ENCODE measurements at regions not wholly inside any gene's neighbourhood (a gene's known extent, or its start where the extent isn't known, plus 50 kb on each side); places are given as distances from the start of the nearest gene placed in this dataset.
"Not testable (repeated sequence)": the region's sequence is repeated elsewhere in the genome, so short reads cannot be mapped to it uniquely, and the experiment has no call there.

DNA sequence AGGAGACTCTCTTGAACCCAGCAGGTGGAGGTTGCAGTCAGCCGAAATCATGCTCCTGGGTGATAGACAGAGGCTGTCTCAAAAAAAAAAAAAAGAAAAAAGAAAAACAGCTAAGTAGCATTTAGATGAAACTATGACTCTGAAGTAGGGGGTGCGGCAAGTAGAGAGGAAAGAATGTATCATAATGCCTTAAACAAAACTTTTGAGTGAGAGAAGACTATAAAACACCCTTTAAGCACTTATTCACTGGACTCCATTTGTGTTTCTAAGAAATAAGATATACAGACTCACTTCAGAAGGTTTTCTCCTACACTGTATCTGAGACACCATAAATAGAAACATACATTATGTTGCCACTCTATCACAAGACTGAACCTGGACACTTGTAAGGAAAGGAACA is 78.9 kb upstream of the NBPF20 start:
- H3K4me1 Mint-ChIP-seq; H3K36me3 Mint-ChIP-seq (ENCODE audit: low read depth); H3K27me3 Mint-ChIP-seq; H3K9me3 Mint-ChIP-seq; H3K27ac Mint-ChIP-seq; H3K4me3 Mint-ChIP-seq: not testable (repeated sequence)
- ATAC-seq (replicated peaks) = peak; percentile 66

DNA sequence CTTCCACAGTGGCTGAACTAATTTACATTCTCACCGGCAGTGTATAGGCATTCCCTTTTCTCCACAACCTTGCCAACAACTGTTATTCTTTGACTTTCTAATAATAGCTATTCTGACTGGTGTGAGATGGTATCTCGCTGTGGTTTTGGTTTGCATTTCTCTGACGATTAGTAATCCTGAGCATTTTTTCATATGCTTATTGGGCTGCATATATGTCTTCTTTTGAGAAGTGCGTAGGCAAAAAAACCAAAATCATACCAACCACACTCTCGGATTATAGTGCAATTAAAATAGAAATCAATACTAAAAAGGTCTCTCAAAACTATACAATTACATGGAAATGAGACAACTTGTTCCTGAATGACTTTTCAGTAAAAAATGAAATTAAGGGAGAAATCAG is 74.8 kb upstream of the NBPF20 start:
- ATAC-seq (replicated peaks) = peak; percentile 79
- not testable (repeated sequence) for H3K9me3 Mint-ChIP-seq; H3K27ac Mint-ChIP-seq; H3K4me3 Mint-ChIP-seq; H3K27me3 Mint-ChIP-seq; H3K36me3 Mint-ChIP-seq (ENCODE audit: low read depth); H3K4me1 Mint-ChIP-seq

DNA sequence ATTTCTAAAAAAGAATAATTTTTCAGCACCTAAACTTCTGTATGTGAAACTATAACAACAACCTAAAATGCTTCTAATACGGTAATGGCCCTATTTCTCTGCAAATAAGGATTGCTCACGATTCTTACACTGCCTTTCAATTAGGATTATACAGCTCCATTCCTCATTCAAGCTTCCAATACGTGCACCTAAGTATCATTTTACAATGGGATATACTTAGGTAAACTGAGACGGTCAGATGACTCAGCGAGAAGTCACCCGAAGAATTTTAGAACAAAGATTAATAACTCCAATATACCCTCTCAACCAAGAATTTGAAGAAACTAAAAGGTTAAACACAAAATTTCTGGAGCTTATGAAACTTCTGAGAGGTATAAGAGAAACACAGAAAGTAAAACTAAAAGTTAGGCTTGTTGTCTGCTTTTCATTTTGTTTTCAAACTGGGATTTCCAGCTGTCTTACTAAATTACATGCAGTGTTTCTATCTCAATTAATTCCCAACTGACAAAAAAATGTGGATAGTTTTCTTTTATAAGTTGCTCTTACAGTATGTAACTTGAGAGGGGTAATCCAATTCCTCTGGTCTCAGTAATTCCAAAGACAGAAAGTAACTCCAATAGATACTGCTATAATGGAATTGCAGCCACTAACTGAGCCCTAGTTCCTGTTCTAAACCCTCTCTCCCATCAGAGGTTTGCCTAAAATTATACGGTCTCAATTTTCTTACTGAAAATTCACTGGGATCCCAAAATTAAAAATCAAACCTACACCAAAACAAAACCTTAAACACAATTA is 69.9 kb upstream of the NBPF20 start:
- not testable (repeated sequence) for H3K4me3 Mint-ChIP-seq; H3K9me3 Mint-ChIP-seq; H3K27ac Mint-ChIP-seq; H3K4me1 Mint-ChIP-seq; ATAC-seq (replicated peaks); H3K27me3 Mint-ChIP-seq; H3K36me3 Mint-ChIP-seq (ENCODE audit: low read depth)

DNA sequence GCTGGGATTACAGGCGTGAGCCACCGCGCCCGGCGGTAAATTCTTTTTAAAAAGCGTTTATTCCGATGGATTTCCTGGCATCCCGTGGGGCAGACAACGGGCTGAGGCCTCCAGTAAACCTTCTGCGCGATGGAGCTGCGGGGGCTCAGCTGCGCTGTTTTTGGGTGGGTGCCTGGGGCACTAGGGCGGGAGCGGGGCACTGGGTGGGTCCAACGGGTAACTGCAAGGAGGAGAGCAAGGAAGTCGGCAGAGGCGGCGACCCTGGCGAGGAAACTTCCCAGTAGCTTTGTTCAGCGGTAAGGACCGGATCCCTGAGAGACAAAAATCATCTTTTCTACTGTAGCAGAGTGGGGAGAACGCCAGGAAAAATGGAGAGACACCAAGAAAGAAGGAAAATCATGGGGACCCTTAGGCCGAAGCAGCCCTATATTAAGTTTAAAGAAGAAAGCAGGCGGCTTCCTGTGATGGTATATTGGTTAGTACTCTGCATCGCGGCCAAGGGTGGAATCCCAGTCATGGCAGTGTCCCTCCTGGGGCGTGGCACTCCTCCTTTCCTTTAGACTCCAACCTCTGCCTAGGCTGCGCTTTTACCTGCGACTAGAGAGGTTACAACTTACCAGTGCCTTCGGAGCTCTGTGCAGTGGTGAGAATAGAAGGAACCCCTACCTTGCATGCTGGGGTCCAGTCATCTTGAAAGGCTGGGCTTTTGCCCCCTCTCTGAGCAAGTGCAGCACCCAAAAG is 63.0 kb upstream of the NBPF20 start:
- ATAC-seq (replicated peaks) = peak; percentile 24
- H3K9me3 Mint-ChIP-seq; H3K27ac Mint-ChIP-seq; H3K4me1 Mint-ChIP-seq; H3K27me3 Mint-ChIP-seq; H3K36me3 Mint-ChIP-seq (ENCODE audit: low read depth): not testable (repeated sequence)
- peak overlapping the region; percentile 59 for H3K4me3 Mint-ChIP-seq

DNA sequence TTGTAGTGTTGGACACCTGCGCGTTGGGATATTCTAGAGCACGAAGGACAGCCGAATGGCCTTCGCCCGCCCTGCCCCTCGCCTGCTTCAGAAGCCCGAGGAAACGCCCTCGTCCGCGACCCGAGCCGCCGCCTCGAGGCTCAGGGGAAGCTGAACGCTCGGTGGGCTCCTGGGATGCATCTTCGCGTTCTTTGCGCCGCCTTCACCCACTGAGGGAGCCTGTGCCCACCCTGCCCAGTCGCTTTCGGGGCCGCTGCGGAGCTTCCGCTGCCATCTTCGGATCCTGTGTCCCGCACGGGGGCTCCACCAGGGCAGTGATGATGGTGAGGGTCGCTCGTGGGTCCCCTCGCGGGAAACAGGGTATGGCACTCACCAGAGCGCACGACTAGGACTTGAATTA is 61.8 kb upstream of the NBPF20 start:
- H3K4me1 Mint-ChIP-seq; H3K27me3 Mint-ChIP-seq; H3K27ac Mint-ChIP-seq; H3K36me3 Mint-ChIP-seq (ENCODE audit: low read depth); H3K9me3 Mint-ChIP-seq: not testable (repeated sequence)
- peak; percentile 26 for ATAC-seq (replicated peaks)
- peak overlapping the region; percentile 59 for H3K4me3 Mint-ChIP-seq

DNA sequence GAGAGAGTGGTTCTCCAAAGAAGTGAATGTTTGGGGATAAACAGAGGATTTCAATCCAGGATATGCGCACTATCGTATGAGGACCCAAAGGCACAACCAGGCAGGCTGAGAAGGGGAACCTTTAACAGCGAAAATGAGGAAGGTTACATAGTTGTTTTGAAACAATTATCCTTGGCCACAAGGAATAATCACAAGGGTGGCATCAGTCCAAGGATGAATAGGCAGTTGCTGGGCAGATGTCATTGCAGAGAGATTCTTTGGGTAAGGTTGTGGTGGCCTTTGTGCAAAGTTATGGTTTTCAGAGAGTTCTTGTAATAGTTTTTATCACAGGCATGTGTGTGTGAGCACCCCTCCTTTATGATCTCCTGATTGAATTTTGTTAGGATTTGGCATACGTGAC is 58.9 kb upstream of the NBPF20 start:
- not testable (repeated sequence) for H3K9me3 Mint-ChIP-seq; H3K27ac Mint-ChIP-seq; H3K36me3 Mint-ChIP-seq (ENCODE audit: low read depth); H3K4me1 Mint-ChIP-seq; ATAC-seq (replicated peaks); H3K27me3 Mint-ChIP-seq; H3K4me3 Mint-ChIP-seq

DNA sequence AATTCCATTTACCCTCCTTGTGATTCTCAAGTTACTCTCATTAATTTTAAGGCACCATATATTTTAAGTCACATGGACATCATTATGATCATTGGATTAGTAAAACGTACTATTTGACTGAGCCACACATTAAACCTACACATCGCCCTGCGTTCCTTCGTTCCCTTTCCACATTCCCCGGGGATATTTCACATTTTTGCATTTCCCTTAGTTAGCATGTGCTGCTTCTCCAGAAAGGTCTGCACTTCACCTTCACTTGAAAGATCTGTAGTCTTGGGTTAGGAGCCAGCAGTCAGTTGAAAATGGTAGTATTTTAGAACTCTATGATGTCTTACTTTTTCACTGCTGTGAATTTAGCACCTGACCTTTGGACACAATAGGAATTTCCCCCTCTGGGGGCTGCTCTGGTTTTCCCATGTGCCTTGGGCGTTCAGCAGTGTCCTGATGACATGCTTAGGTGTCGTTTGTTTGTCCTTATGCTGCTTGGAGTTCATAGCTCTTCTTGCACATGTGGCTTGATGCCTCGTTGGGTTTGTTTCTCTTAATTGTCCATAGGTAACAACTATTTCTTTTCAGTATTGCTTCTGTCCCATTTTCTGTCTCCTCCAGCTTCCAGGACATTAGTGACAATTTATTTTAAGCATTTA is 56.9 kb upstream of the NBPF20 start:
- H3K4me1 Mint-ChIP-seq; ATAC-seq (replicated peaks); H3K4me3 Mint-ChIP-seq; H3K36me3 Mint-ChIP-seq (ENCODE audit: low read depth); H3K27ac Mint-ChIP-seq; H3K9me3 Mint-ChIP-seq: not testable (repeated sequence)
- peaks cover 13% of the 10 kb centered on the region for H3K27me3 Mint-ChIP-seq

DNA sequence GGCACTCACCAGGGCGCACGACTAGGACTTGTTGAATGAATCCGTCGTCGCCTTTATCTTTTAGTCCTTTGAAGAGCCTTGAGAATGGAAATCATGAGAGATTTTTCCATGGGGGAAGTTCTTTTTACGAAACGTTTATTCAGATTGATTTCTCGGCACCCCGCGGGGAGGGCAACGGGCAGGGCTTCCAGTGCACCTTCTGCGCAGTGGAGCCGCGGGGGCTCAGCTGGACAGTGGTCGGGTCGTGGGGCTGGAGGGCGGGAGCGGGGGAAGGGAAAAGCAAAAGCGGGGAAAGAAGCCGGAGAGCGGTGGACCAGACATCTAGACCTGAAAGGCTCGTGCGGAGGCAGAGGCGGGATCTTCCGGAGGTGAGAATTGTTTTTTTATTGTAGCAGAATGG is 50.6 kb upstream of the NBPF20 start:
- H3K9me3 Mint-ChIP-seq; H3K27ac Mint-ChIP-seq; H3K36me3 Mint-ChIP-seq (ENCODE audit: low read depth); H3K4me1 Mint-ChIP-seq; ATAC-seq (replicated peaks); H3K27me3 Mint-ChIP-seq: not testable (repeated sequence)
- H3K4me3 Mint-ChIP-seq = peak overlapping the region; percentile 56

DNA sequence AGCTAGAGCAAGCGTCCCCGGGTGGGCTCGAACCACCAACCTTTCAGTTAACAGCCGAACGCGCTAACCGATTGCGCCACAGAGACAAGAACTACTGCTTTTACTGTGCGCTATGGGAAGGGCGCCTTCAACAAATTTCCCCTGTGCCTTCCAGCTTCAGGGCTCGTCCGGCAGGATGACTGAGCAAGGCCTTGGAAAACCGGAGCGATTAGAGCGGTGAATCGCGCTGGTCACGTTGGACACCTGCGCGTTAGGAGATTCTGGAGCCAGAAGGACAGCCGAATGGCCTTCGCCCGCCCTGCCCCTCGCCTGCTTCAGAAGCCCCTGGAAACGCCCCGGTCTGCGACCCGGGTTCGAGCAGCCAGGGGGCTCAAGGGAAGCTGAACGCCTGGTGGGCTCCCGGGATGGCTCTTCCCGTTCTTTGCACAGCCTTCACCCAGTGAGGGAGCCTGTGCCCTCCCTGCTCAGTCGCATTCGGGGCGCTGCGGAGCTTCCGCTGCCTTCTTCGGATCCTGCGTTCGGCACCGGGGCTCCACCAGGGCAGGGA is 50.0 kb upstream of the NBPF20 start:
- H3K27ac Mint-ChIP-seq; H3K4me1 Mint-ChIP-seq; H3K36me3 Mint-ChIP-seq (ENCODE audit: low read depth); H3K27me3 Mint-ChIP-seq; H3K9me3 Mint-ChIP-seq; ATAC-seq (replicated peaks): not testable (repeated sequence)
- peak overlapping the region; percentile 56 for H3K4me3 Mint-ChIP-seq

Measured in activated T-helper 17 cell treated with anti-CD3 and anti-CD28 coated beads, Interleukin-2, amount 50 U/mL, for 72 hours (primary cell).